ENCODE measurements at regions not wholly inside any gene's neighbourhood (a gene's known extent, or its start where the extent isn't known, plus 50 kb on each side); places are given as distances from the start of the nearest gene placed in this dataset.

DNA sequence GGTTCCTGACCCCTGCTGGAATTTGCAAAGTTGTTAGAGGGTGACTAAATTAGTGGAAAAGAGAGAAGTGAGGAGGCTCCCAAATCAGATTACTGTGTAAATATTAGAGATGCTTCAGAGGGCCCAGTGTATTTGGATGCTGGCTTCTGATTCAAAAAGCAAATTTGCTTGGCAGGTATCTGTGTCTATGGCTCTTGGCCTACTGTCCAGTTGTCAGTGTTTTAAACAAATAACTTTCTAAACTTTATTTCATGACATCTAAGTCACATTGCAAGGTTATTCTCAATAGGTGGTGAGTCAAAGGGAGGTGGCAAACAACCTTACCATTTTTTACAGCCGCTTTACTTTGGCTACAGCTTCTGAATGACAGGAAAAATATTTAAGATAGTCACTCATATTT lies 720.1 kb downstream of the KCNA4 start:
- TF ChIP-seq EZH2phosphoT487 (IDR thresholded peaks at IDR 0.05; ENCODE audit: borderline replicate concordance), result no peak
- TF ChIP-seq CTCF (conservative IDR thresholded peaks at IDR 0.05; ENCODE audit: low read length), result no peak

Data from Loucy (cell line).